Fibroblast of lung (primary cell): ENCODE measurements at regions not wholly inside any gene's neighbourhood (a gene's known extent, or its start where the extent isn't known, plus 50 kb on each side); places are given as distances from the start of the nearest gene placed in this dataset.

Source experiments
- DNase-seq, 2 donors: peaks; one replicate each; pipeline versions ENCODE4 v3.0.0 to v3.0.0-alpha.2; 2010; ENCODE audit warnings: low read depth in 2 of 2
- H2AFZ ChIP-seq: 2 replicates; pipeline ENCODE4 v1.5.1; 2012; ENCODE audit warnings: low read length, control low read depth, inconsistent platforms
- H3K27ac ChIP-seq: 2 replicates; pipeline ENCODE4 v1.5.1; 2011; ENCODE audit warnings: low read length, control low read depth; ENCODE audit not compliant: insufficient read depth
- H3K27me3 ChIP-seq: 2 replicates; pipeline ENCODE4 v1.5.1; 2011; ENCODE audit warnings: mild to moderate bottlenecking, low read length; ENCODE audit not compliant: control insufficient read depth, insufficient read depth
- H3K36me3 ChIP-seq: 2 replicates; pipeline ENCODE4 v1.5.1; 2011; ENCODE audit warnings: low read length; ENCODE audit not compliant: control insufficient read depth, insufficient read depth
- H3K4me1 ChIP-seq: 2 replicates; pipeline ENCODE4 v1.5.1; 2011; ENCODE audit warnings: low read length; ENCODE audit not compliant: control insufficient read depth, insufficient read depth; ENCODE audit errors: extremely low read depth
- H3K4me2 ChIP-seq: 2 replicates; pipeline ENCODE4 v1.5.1; 2011; ENCODE audit warnings: low read length, control low read depth; ENCODE audit not compliant: insufficient read depth; ENCODE audit errors: extremely low read depth
- H3K4me3 ChIP-seq, 4 experiments: fragments of 200-600 bp in 1 of 4; sonication (generic) in 1 of 4; replicated peaks in 1 of 4; 2 replicates each; pipeline ENCODE4 v1.5.1; 2011 to 2016; ENCODE audit warnings: low read length in 4 of 4, low read depth in 3 of 4, mild to moderate bottlenecking in 3 of 4, control low read depth in 2 of 4, inconsistent platforms in 1 of 4, mixed read lengths in 1 of 4; ENCODE audit not compliant: insufficient read depth in 1 of 4; ENCODE audit errors: control extremely low read depth in 1 of 4
- H3K79me2 ChIP-seq: 2 replicates; pipeline ENCODE4 v1.5.1; 2012; ENCODE audit warnings: mild to moderate bottlenecking, low read length, inconsistent platforms; ENCODE audit not compliant: control insufficient read depth, insufficient read depth
- H3K9ac ChIP-seq: 2 replicates; pipeline ENCODE4 v1.5.1; 2011; ENCODE audit warnings: mild to moderate bottlenecking, low read length, control low read depth; ENCODE audit not compliant: insufficient read depth
- H3K9me3 ChIP-seq: 2 replicates; pipeline ENCODE4 v1.5.1; 2012; ENCODE audit warnings: low read depth, low read length; ENCODE audit not compliant: control insufficient read depth, insufficient read depth
- H4K20me1 ChIP-seq: 2 replicates; pipeline ENCODE4 v1.5.1; 2011; ENCODE audit warnings: low read length; ENCODE audit not compliant: control insufficient read depth, insufficient read depth; ENCODE audit errors: extremely low read depth
- CTCF ChIP-seq, 2 donors: IDR thresholded peaks in 1 of 2; conservative IDR thresholded peaks in 1 of 2; 1 replicate in 1 of 2; 2 replicates in 1 of 2; pipeline ENCODE4 v1.5.1; 2011 to 2012; ENCODE audit warnings: low read length in 2 of 2, control low read depth in 1 of 2, inconsistent platforms in 1 of 2, low read depth in 1 of 2, mild to moderate bottlenecking in 1 of 2
- EZH2 ChIP-seq: IDR thresholded peaks from 2 replicates; pipeline ENCODE4 v1.5.1; 2012; ENCODE audit warnings: low read length, control low read depth, mild to moderate bottlenecking; ENCODE audit errors: missing control alignments

- TF ChIP-seq CTCF (conservative IDR thresholded peaks at IDR 0.05 in 1 of 2, IDR thresholded peaks at IDR 0.05 in 1 of 2; ENCODE audit: low read depth in 1 of 2, low read length in 2 of 2) (no peak), EZH2 (no peak)
- Histone ChIP-seq H3K4me1 (no peaks in the 10 kb centered on the region), H3K27ac (no peak overlapping the region), H3K4me2 (no peak overlapping the region), H3K9ac (no peak overlapping the region), H3K36me3 (no peaks in the 10 kb centered on the region), H3K27me3 (no peaks in the 10 kb centered on the region), H2AFZ (no peak overlapping the region), H3K4me3 (no peak overlapping the region), H3K79me2 (no peaks in the 10 kb centered on the region), H4K20me1 (no peaks in the 10 kb centered on the region), H3K9me3 (no peaks in the 10 kb centered on the region)
- no peak for DNase-seq
These were observed 418.6 kb upstream of the ONECUT1 start for GRCh38 chr15:53208751-53209150.

GRCh38 chr15:53203454-53203853 lies 413.3 kb upstream of the ONECUT1 start:
- no peaks in the 10 kb centered on the region for H3K4me1 ChIP-seq
- no peak overlapping the region for H3K9ac ChIP-seq
- no peak overlapping the region for H3K27ac ChIP-seq
- no peak for DNase-seq
- no peak overlapping the region for H2AFZ ChIP-seq
- H3K27me3 ChIP-seq: no peaks in the 10 kb centered on the region
- H3K9me3 ChIP-seq: no peaks in the 10 kb centered on the region
- H3K36me3 ChIP-seq: no peaks in the 10 kb centered on the region
- no peak overlapping the region for H3K4me3 ChIP-seq
- H3K79me2 ChIP-seq: no peaks in the 10 kb centered on the region
- no peaks in the 10 kb centered on the region for H4K20me1 ChIP-seq
- no peak overlapping the region for H3K4me2 ChIP-seq
- TF ChIP-seq EZH2 (no peak), CTCF (conservative IDR thresholded peaks at IDR 0.05 in 1 of 2, IDR thresholded peaks at IDR 0.05 in 1 of 2; ENCODE audit: low read depth in 1 of 2, low read length in 2 of 2) (no peak)

- H2AFZ ChIP-seq: no peak overlapping the region
- no peaks in the 10 kb centered on the region for H3K36me3 ChIP-seq
- TF ChIP-seq EZH2 (no peak), CTCF (conservative IDR thresholded peaks at IDR 0.05 in 1 of 2, IDR thresholded peaks at IDR 0.05 in 1 of 2; ENCODE audit: low read depth in 1 of 2, low read length in 2 of 2) (no peak)
- no peaks in the 10 kb centered on the region for H3K27me3 ChIP-seq
- no peak overlapping the region for H3K9ac ChIP-seq
- no peaks in the 10 kb centered on the region for H3K9me3 ChIP-seq
- no peaks in the 10 kb centered on the region for H3K4me1 ChIP-seq
- no peak for DNase-seq
- H3K4me3 ChIP-seq: no peak overlapping the region
- no peaks in the 10 kb centered on the region for H4K20me1 ChIP-seq
- no peak overlapping the region for H3K27ac ChIP-seq
- H3K79me2 ChIP-seq: no peaks in the 10 kb centered on the region
- no peak overlapping the region for H3K4me2 ChIP-seq
These were observed 412.7 kb upstream of the ONECUT1 start for GRCh38 chr15:53202876-53203275.
